ENCODE measurements at regions not wholly inside any gene's neighbourhood (a gene's known extent, or its start where the extent isn't known, plus 50 kb on each side); places are given as distances from the start of the nearest gene placed in this dataset.

DNA sequence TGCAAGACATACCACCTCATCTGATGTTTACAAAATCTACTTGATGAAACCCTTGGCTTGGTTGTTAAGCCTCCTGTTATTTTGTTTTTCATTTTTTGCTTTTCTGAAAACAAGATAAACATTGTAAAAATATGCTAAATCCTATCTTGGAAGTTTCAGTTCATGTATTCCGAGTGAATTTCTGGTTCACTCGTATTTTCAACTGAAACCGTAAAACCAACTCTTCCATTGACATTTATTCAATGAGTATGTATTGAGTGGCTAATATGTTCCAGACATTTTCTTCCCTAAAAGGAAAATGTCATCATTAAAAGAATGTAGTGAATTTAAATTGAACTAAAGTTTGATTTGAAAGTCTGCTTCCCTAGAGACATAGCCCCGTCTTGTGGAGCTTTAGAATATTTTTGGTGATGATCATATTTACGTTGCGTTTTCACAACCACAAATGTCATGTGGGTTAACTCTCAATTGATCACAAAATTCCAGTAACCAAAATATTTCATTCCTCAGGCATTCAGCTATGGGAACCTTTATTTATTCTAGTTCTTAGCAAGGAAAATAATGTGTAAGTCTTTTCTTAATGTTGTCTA lies 204.2 kb downstream of the MBD2 start:
- no peak for DNase-seq

- no peak for DNase-seq
Measured at GRCh38 chr18:54019641-54020040, 204.8 kb downstream of the MBD2 start.

GRCh38 chr18:54013452-54013851 lies 211.0 kb downstream of the MBD2 start:
- DNase-seq, result no peak

DNA sequence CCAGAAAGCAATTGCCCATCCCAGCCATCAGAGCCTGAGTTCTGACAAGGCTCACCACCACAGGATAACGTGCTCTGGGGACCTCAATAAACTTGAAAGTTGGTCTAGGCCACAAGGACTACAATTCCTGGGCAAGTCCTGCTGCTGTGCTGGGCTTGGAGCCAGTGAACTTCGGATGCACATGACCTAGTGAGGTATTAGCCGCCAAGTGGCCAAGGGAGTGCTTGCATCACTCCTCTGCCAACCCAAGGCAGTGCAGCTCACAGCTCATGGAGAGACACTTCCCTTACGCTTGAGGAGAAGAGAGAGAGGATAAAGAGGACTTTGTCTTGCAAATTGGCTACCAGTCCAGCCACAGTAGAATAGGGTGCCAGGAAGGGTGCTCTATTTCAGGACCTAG lies 219.6 kb downstream of the MBD2 start:
- peak in 1 of 2 experiments; percentile 0 for DNase-seq

DNA sequence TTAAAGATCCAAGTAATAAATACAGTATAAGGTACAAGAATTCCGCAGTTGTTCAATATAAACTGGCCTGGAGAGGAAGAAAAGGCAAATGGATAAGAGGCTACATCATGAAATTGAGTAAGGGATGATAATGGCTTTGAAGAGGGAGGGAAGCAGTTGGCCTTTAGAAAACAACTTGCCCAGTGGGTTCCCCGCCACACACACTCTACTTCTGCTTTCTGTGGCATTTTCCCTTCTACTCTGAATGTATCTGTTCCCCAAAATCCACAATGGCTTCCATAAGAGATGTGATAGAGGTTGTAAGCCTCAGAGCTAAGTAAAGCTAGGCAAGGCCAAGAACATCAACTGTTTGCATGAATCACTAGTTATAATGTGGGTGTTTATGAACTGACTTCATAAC lies 221.3 kb downstream of the MBD2 start:
- no peak for DNase-seq

GRCh38 chr18:53997064-53997463 lies 227.4 kb downstream of the MBD2 start:
- DNase-seq, result no peak

DNA sequence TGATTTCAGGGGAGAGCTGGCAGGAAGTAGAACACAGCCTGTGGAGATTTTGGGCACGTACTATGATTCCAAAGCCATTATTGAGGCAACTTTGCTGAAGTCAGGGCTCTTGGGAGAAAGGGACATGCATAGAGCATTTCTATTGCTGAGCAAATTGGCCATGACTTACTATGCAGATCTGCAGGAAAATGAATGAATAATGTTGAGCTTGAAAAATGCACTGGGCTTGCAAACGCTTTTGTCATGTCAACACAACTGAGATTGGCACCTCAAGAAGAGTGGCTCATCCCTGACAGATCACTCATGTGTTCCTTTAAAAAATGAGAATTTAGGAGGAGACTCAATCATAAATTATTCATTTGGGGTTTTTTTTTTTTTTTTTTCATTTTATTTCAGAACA lies 230.5 kb downstream of the MBD2 start:
- DNase-seq, result no peak

GRCh38 chr18:53991805-53992204 lies 232.7 kb downstream of the MBD2 start:
- no peak for DNase-seq

DNA sequence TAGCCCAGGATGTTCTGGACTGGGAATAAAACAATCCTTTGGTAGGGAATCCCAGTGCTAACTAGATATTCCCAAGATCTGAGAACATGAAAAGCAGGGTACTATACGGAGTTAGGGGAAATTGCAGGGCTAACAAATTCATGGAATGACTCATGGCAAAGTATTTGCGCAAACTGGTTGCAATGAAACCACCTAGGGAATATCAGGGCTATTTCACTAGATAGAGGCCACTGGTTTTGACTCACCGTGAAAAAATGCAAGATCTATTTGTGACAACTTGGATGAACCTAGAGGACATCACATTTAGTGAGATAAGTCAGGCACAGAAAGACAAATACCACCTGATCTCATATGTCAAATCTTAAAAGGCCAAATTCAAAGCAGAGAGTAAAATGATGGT lies 233.3 kb downstream of the MBD2 start:
- DNase-seq, result no peak

GRCh38 chr18:53990485-53990884 lies 234.0 kb downstream of the MBD2 start:
- DNase-seq, result no peak

- DNase-seq, result no peak
Measured at GRCh38 chr18:53984021-53984420, 240.4 kb downstream of the MBD2 start.

- DNase-seq, result no peak
Measured at GRCh38 chr18:53971331-53971730, 253.1 kb downstream of the MBD2 start.

GRCh38 chr18:53952700-53953099 lies 271.8 kb downstream of the MBD2 start:
- no peak for DNase-seq

DNA sequence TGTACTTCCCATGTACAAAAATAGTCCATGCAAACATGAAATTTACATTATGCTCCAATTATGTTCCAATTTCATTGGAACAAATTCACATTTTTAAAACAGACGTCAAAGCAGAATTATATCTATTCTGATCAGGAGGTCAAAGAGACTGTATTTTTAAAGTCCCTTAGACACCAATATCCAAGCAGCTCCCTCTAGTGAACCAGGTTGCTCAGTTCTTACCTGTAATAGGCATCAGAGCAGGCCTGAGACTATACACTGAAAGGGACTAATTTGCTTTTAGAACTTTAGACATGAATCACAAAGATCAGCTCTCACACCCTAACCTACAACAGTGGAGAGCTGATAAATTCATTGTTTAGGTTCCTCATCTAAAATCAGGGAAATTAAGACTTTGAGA lies 273.9 kb downstream of the MBD2 start:
- DNase-seq, result no peak

DNA sequence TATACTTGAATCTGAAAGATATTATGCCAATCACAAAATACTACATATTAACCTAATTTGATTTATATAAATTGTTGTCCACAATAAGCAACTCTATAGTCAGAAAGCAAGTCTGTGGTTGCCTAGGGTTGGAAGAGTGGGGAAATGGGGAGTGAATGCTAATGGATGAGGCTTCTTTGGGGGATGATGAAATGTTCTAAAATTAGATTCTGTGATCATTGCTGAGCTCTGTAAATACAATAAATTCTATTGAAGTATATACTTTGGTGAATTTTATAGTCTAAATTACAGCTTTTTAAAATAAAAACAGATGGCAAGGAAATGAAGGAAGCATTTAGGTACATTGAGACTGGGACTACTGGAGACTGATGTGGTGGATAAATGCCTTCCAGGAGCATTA lies 275.5 kb downstream of the MBD2 start:
- no peak for DNase-seq

GRCh38 chr18:53947092-53947640 lies 277.3 kb downstream of the MBD2 start:
- DNase-seq, result no peak

DNA sequence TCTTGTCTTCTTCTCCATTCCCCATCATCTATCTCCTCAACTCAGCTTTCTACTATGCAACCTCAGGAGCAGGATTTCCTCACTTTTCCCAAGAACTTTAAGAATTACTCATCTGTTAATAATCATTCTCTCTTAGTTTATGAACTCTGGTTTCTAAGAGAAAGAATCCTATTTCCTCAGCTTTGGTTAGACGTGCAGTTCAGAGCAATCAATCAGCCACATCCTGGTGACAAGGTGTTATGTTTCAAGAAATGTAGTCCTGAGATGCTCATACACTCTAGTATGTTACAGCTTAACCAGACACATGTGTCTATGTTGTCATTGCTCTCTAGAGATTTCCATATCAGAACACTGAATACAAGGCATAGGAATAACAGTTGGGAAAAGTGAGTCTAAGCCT lies 277.9 kb downstream of the MBD2 start:
- no peak for DNase-seq

GRCh38 chr18:53944721-53945120 lies 279.7 kb downstream of the MBD2 start:
- peak in 1 of 2 experiments; percentile 1 for DNase-seq

- DNase-seq, result no peak
Measured at GRCh38 chr18:53943326-53943860, 281.1 kb downstream of the MBD2 start.

GRCh38 chr18:53941601-53942338 lies 282.7 kb downstream of the MBD2 start:
- DNase-seq, result no peak

- DNase-seq, result no peak
Measured at GRCh38 chr18:53937037-53937436, 287.4 kb downstream of the MBD2 start.

- DNase-seq, result no peak
Measured at GRCh38 chr18:53935803-53936202, 288.7 kb downstream of the MBD2 start.

DNA sequence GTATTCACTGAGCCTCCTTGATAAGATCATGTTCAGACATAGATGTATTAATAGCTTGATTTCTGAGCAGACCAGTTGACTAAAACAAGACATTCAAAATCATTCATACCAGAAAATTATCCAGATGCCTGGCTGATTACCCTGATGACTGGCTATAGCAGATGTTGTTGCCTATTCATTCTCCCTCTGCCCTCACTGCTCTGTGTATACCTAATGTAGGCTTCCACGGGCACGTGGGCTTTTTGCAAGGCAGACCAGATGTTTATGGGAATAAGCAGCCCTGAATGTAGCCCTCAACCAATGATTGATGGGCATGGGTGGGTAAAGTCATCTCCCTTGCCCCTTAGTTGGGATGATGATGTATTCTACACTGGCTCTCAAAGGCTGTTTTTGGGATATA lies 289.1 kb downstream of the MBD2 start:
- no peak for DNase-seq

DNA sequence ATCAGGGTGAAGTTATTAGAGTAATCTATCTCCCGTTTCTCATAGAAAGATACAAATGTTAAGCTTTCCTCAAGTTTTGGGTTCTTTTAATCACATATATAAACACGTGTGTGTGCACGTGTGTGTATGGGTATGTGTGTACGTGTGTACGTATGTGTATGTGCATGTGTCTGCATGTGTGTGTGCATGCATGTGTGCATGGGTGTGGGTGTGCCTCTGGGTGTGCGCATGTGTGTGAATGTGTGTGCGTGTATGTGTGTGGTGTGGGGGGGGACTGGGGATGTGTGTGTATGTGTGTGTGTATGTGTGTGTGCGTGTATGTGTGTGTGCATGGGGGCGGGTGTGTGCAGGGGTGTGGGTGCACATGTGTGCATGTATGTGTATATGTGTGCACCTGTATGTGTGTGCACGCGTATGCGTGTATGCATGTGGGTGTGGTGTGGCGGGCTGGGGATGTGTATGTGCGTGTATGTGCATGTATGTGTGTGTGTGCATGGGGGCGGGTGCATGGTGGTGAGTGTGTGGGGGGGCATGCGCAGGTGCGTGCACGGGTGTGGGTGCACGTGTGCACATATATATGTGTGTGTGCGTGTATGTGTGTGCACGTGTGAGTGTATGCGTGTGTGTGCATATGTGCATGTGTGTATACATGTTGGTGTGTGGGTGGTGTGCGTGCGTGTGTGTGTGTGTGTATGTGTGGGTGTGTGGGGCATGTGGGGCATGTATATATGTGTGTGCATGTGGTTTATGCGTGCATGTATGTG lies 304.0 kb downstream of the MBD2 start:
- DNase-seq, result no peak

Measured in SHP77 (cell line).